K562 (cell line): ENCODE measurements at regions not wholly inside any gene's neighbourhood (a gene's known extent, or its start where the extent isn't known, plus 50 kb on each side); places are given as distances from the start of the nearest gene placed in this dataset.
"Not testable (repeated sequence)": the region's sequence is repeated elsewhere in the genome, so short reads cannot be mapped to it uniquely, and the experiment has no call there.

Source experiments
- BHLHE40 ChIP-seq: IDR thresholded peaks from 2 replicates; pipeline ENCODE4 v1.6.1; 2011; ENCODE audit warnings: low read length, improper control_type of control experiment
- CEBPB ChIP-seq: fragments of 450-650 bp; IDR thresholded peaks from 2 replicates; pipeline ENCODE4 v1.6.1; 2016; ENCODE audit warnings: missing genetic modification characterization, missing compliant biosample characterization
- FOXK1 ChIP-seq: sonication (generic); formaldehyde crosslinking; IDR thresholded peaks from 2 replicates; pipeline ENCODE4 v1.8.0; 2022; ENCODE audit warnings: missing genetic modification reagents, mild to moderate bottlenecking, borderline replicate concordance
- JUNB ChIP-seq: fragments of 450-650 bp; formaldehyde crosslinking; conservative IDR thresholded peaks from 2 replicates; pipeline ENCODE4 v1.4.0; 2020; ENCODE audit warnings: mild to moderate bottlenecking
- NR4A1 ChIP-seq, 2 experiments: fragments of 250-450 bp in 1 of 2; fragments of 450-650 bp in 1 of 2; sonication (Bioruptor Pico) in 1 of 2; IDR thresholded peaks; 2 replicates each; pipeline versions ENCODE4 v1.4.0 to v1.6.1; 2016 to 2020; ENCODE audit warnings: mild to moderate bottlenecking in 2 of 2, missing compliant biosample characterization in 1 of 2, missing genetic modification characterization in 1 of 2, moderate library complexity in 1 of 2
- POLR2H ChIP-seq: IDR thresholded peaks from 2 replicates; pipeline ENCODE4 v1.6.1; 2016; ENCODE audit warnings: missing genetic modification characterization, low read depth, mild to moderate bottlenecking, control low read depth, missing compliant biosample characterization, moderate library complexity
- SIN3A ChIP-seq, 2 experiments: fragments of 150-350 bp in 1 of 2; IDR thresholded peaks; 2 replicates each; pipeline ENCODE4 v1.6.1; 2011 to 2016; ENCODE audit warnings: borderline replicate concordance in 2 of 2, low read depth in 2 of 2, low read length in 2 of 2, mild to moderate bottlenecking in 2 of 2, moderate library complexity in 2 of 2; ENCODE audit not compliant: control insufficient read depth in 1 of 2
- SMARCC2 ChIP-seq: fragments of 450-650 bp; IDR thresholded peaks from 2 replicates; pipeline ENCODE4 v1.6.1; 2017; ENCODE audit warnings: antibody characterized with exemption, moderate library complexity, mild to moderate bottlenecking, low read depth
- ZNF695 ChIP-seq: fragments of 450-650 bp; formaldehyde crosslinking; IDR thresholded peaks from 2 replicates; pipeline ENCODE4 v1.4.0; 2020; ENCODE audit warnings: mild to moderate bottlenecking, moderate library complexity
- ZNF79 ChIP-seq: fragments of 250-450 bp; sonication (Bioruptor Pico); IDR thresholded peaks from 2 replicates; pipeline ENCODE4 v1.4.0; 2020; ENCODE audit warnings: low read depth, mild to moderate bottlenecking, moderate library complexity
- TF ChIP-seq, protein P1 (sequence below), 3 experiments: IDR thresholded peaks in 2 of 3; conservative IDR thresholded peaks in 1 of 3; 2 replicates each; pipeline ENCODE4 v1.5.1; 2011 to 2012; ENCODE audit warnings: low read length in 3 of 3, mild to moderate bottlenecking in 3 of 3, control low read depth in 2 of 3, improper control_type of control experiment in 1 of 3, inconsistent platforms in 1 of 3, low read depth in 1 of 3, mixed read lengths in 1 of 3, moderate library complexity in 1 of 3; ENCODE audit not compliant: insufficient read depth in 2 of 3
- TF ChIP-seq, protein P2 (sequence below): sonication (generic); formaldehyde crosslinking; IDR thresholded peaks from 2 replicates; pipeline ENCODE4 v1.8.1; 2022; ENCODE audit warnings: missing genetic modification reagents

DNA sequence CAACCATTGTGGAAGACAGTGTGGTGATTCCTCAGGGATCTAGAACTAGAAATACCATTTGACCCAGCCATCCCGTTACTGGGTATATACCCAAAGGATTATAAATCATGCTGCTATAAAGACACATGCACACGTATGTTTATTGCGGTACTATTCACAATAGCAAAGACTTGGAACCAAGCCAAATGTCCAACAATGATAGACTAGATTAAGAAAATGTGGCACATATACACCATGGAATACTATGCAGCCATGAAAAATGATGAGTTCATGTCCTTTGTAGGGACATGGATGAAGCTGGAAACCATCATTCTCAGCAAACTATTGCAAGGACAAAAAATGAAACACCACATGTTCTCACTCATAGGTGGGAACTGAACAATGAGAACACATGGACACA lies 372.4 kb upstream of the CCL2 start:
- TF ChIP-seq FOXK1 (CRISPR knock-in tag); BHLHE40; SMARCC2; POLR2H (tag); CEBPB (tag); ZNF79 (CRISPR knock-in tag); SIN3A (IDR thresholded peaks at IDR 0.05; ENCODE audit: borderline replicate concordance in 2 of 2, control insufficient read depth in 1 of 2, low read depth in 2 of 2, low read length in 2 of 2); NR4A1 (CRISPR knock-in tag; IDR thresholded peaks at IDR 0.05); NR4A1 (tag; IDR thresholded peaks at IDR 0.05); JUNB; ZNF695 (CRISPR knock-in tag): not testable (repeated sequence)
- TF ChIP-seq, protein P1, sequence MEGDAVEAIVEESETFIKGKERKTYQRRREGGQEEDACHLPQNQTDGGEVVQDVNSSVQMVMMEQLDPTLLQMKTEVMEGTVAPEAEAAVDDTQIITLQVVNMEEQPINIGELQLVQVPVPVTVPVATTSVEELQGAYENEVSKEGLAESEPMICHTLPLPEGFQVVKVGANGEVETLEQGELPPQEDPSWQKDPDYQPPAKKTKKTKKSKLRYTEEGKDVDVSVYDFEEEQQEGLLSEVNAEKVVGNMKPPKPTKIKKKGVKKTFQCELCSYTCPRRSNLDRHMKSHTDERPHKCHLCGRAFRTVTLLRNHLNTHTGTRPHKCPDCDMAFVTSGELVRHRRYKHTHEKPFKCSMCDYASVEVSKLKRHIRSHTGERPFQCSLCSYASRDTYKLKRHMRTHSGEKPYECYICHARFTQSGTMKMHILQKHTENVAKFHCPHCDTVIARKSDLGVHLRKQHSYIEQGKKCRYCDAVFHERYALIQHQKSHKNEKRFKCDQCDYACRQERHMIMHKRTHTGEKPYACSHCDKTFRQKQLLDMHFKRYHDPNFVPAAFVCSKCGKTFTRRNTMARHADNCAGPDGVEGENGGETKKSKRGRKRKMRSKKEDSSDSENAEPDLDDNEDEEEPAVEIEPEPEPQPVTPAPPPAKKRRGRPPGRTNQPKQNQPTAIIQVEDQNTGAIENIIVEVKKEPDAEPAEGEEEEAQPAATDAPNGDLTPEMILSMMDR (IDR thresholded peaks at IDR 0.05 in 2 of 3, conservative IDR thresholded peaks at IDR 0.05 in 1 of 3; ENCODE audit: insufficient read depth in 2 of 3, low read depth in 1 of 3, low read length in 3 of 3), result not testable (repeated sequence)
- TF ChIP-seq, protein P2, sequence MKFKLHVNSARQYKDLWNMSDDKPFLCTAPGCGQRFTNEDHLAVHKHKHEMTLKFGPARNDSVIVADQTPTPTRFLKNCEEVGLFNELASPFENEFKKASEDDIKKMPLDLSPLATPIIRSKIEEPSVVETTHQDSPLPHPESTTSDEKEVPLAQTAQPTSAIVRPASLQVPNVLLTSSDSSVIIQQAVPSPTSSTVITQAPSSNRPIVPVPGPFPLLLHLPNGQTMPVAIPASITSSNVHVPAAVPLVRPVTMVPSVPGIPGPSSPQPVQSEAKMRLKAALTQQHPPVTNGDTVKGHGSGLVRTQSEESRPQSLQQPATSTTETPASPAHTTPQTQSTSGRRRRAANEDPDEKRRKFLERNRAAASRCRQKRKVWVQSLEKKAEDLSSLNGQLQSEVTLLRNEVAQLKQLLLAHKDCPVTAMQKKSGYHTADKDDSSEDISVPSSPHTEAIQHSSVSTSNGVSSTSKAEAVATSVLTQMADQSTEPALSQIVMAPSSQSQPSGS (CRISPR knock-in tag), result not testable (repeated sequence)
